ENCODE measurements at regions not wholly inside any gene's neighbourhood (a gene's known extent, or its start where the extent isn't known, plus 50 kb on each side); places are given as distances from the start of the nearest gene placed in this dataset.

- H4K5ac ChIP-seq (ENCODE audit: insufficient read length, low read depth, low read length): no peak overlapping the region
- POLR2A ChIA-PET (ENCODE audit: partially characterized antibody): interaction anchor here (1.0 kb wide), 1 partner anchor 11 kb away, joined by 3 read pairs; no protein-coding TSS in a partner anchor
- no peak overlapping the region for H3K4me3 ChIP-seq (ENCODE audit: extremely low read depth in 1 of 4, insufficient read depth in 2 of 4, low read depth in 3 of 4, low read length in 4 of 4)
- H3K4me1 ChIP-seq (replicated peaks in 1 of 4; ENCODE audit: control insufficient read depth in 3 of 4, insufficient read depth in 4 of 4, low read length in 3 of 4): peaks cover 0 to 9% (median 6%) of the 10 kb centered on the region in 4 experiments; a peak in 5 of 7 replicates
- H3K4ac ChIP-seq (replicated peaks; ENCODE audit: insufficient read length, low read depth, low read length): no peak overlapping the region
- no peak overlapping the region for H2BK5ac ChIP-seq (ENCODE audit: low read depth, low read length)
- FAIRE-seq: no peak
- no peak overlapping the region for H2AK5ac ChIP-seq (ENCODE audit: low read depth, low read length)
- no peak overlapping the region for H3K18ac ChIP-seq (ENCODE audit: extremely low read depth, low read length)
- H3K14ac ChIP-seq (ENCODE audit: insufficient read length): no peak overlapping the region
- H3K23me2 ChIP-seq (ENCODE audit: low read depth, low read length): no peaks in the 10 kb centered on the region
- H3K27ac ChIP-seq (ENCODE audit: low read depth, low read length): no peak overlapping the region
- no peak overlapping the region for H2AFZ ChIP-seq (ENCODE audit: low read length)
- H3K9me3 ChIP-seq (ENCODE audit: insufficient read depth in 2 of 2, low read depth in 1 of 2, low read length in 1 of 2): no peaks in the 10 kb centered on the region
- CTCF ChIA-PET (ENCODE audit: partially characterized antibody): interaction anchor here (0.8 to 3.3 kb wide), 5 partner anchors 8 to 197 kb away, joined by 3 to 15 read pairs (median 5); no protein-coding TSS in a partner anchor
- H3K79me1 ChIP-seq (ENCODE audit: low read depth, low read length): no peaks in the 10 kb centered on the region
- no peak overlapping the region for H4K91ac ChIP-seq (replicated peaks; ENCODE audit: insufficient read length, low read length)
- DNase-seq (ENCODE audit: low read depth in 1 of 2, low spot score in 2 of 2): no peak
- no peaks in the 10 kb centered on the region for H3K79me2 ChIP-seq (ENCODE audit: control insufficient read depth in 1 of 2, insufficient read depth in 2 of 2, low read length in 2 of 2)
- H3K27me3 ChIP-seq (replicated peaks in 1 of 4; ENCODE audit: control insufficient read depth in 3 of 4, extremely low read depth in 1 of 4, insufficient read depth in 3 of 4, low read length in 3 of 4): no peaks in the 10 kb centered on the region
- no peak overlapping the region for H2BK12ac ChIP-seq (ENCODE audit: low read depth, low read length)
- 97% methylated on average over 5 of the region's 5 CpGs; no CpG with 5 or more reads in 1 of the 2 experiments for WGBS, 2 experiments (ENCODE audit: extremely low coverage in 1 of 2, insufficient coverage in 1 of 2, insufficient read length in 1 of 2, insufficient replicate concordance in 2 of 2, low coverage in 1 of 2, low lambda C conversion rate in 2 of 2, missing lambda C conversion rate in 1 of 2)
- no peak overlapping the region for H4K8ac ChIP-seq (ENCODE audit: extremely low read depth, insufficient read depth, low read length)
- no peak for TF ChIP-seq BCL11A (IDR thresholded peaks at IDR 0.05; ENCODE audit: low read depth in 2 of 2, low read length in 2 of 2)
- no peak for TF ChIP-seq RBBP5 (IDR thresholded peaks at IDR 0.05; ENCODE audit: borderline replicate concordance, low read depth, low read length)
- TF ChIP-seq TCF12 (IDR thresholded peaks at IDR 0.05; ENCODE audit: low read depth, low read length): no peak
- TF ChIP-seq SIRT6 (IDR thresholded peaks at IDR 0.05; ENCODE audit: low read length): no peak
- TF ChIP-seq CTBP2 (IDR thresholded peaks at IDR 0.05; ENCODE audit: borderline replicate concordance, insufficient read depth, insufficient read length, low read length): no peak
- no peak for TF ChIP-seq RXRA (IDR thresholded peaks at IDR 0.05; ENCODE audit: insufficient read depth, low read depth, low read length)
- TF ChIP-seq NRF1 (IDR thresholded peaks at IDR 0.05; ENCODE audit: low read depth, low read length): no peak
- no peak for TF ChIP-seq SP1 (IDR thresholded peaks at IDR 0.05; ENCODE audit: low read depth, low read length)
- H3K9ac ChIP-seq (replicated peaks in 1 of 4; ENCODE audit: extremely low read depth in 1 of 4, low read depth in 3 of 4, low read length in 3 of 4): no peak overlapping the region
- no peak overlapping the region for H3K23ac ChIP-seq (ENCODE audit: insufficient read length)
- H4K20me1 ChIP-seq (replicated peaks in 1 of 2; ENCODE audit: control insufficient read depth in 1 of 2, insufficient read depth in 2 of 2, low read length in 2 of 2): no peaks in the 10 kb centered on the region
- H2BK15ac ChIP-seq (ENCODE audit: low read length): no peak overlapping the region
- H3K56ac ChIP-seq (replicated peaks; ENCODE audit: insufficient read length, low read depth, low read length): no peak overlapping the region
- H3K36me3 ChIP-seq (ENCODE audit: control insufficient read depth in 2 of 4, insufficient read depth in 4 of 4, low read length in 3 of 4): no peaks in the 10 kb centered on the region
- no peak overlapping the region for H2BK120ac ChIP-seq (replicated peaks; ENCODE audit: low read depth, low read length)
- no peak overlapping the region for H3K4me2 ChIP-seq (ENCODE audit: insufficient read depth in 1 of 2, low read depth in 2 of 2, low read length in 2 of 2)
- no peak overlapping the region for H2BK20ac ChIP-seq (ENCODE audit: low read length)
These were observed 115.1 kb upstream of the ZNF366 start for GRCh38 chr5:72622170-72622760.

All from H1 (cell line).